Activated naive CD8-positive, alpha-beta T cell treated with anti-CD3 and anti-CD28 coated beads for 36 hours (primary cell): ENCODE measurements at regions not wholly inside any gene's neighbourhood (a gene's known extent, or its start where the extent isn't known, plus 50 kb on each side); places are given as distances from the start of the nearest gene placed in this dataset.

Source experiments
- DNase-seq: peaks from one replicate; pipeline ENCODE4 v3.0.0; 2021
- H3K27ac Mint-ChIP-seq: one replicate; pipeline ENCODE4 v1.8.0; 2022; ENCODE audit warnings: mild to moderate bottlenecking, moderate library complexity, mixed read lengths
- H3K27me3 Mint-ChIP-seq: one replicate; pipeline ENCODE4 v1.8.0; 2022; ENCODE audit warnings: mild to moderate bottlenecking, mixed read lengths
- H3K36me3 Mint-ChIP-seq: one replicate; pipeline ENCODE4 v1.8.0; 2021; ENCODE audit warnings: mild to moderate bottlenecking, mixed read lengths
- H3K4me1 Mint-ChIP-seq: one replicate; pipeline ENCODE4 v1.8.0; 2021; ENCODE audit warnings: mixed read lengths
- H3K4me3 Mint-ChIP-seq: one replicate; pipeline ENCODE4 v1.8.0; 2022; ENCODE audit warnings: mild to moderate bottlenecking, moderate library complexity, mixed read lengths
- H3K9me3 Mint-ChIP-seq: one replicate; pipeline ENCODE4 v1.8.0; 2022; ENCODE audit warnings: mixed read lengths

GRCh38 chr13:82636119-82636518, 1246.2 kb downstream of the SLITRK1 start:
- H3K4me1 Mint-ChIP-seq, result no peaks in the 10 kb centered on the region
- H3K27ac Mint-ChIP-seq, result no peak overlapping the region
- H3K36me3 Mint-ChIP-seq, result no peaks in the 10 kb centered on the region
- H3K27me3 Mint-ChIP-seq, result no peaks in the 10 kb centered on the region
- DNase-seq, result no peak
- no peak overlapping the region for H3K4me3 Mint-ChIP-seq
- peaks cover 3% of the 10 kb centered on the region for H3K9me3 Mint-ChIP-seq

GRCh38 chr13:82634946-82635345, 1247.3 kb downstream of the SLITRK1 start:
- H3K4me3 Mint-ChIP-seq, result no peak overlapping the region
- no peak overlapping the region for H3K27ac Mint-ChIP-seq
- peaks cover 3% of the 10 kb centered on the region for H3K9me3 Mint-ChIP-seq
- H3K36me3 Mint-ChIP-seq, result no peaks in the 10 kb centered on the region
- no peaks in the 10 kb centered on the region for H3K27me3 Mint-ChIP-seq
- no peaks in the 10 kb centered on the region for H3K4me1 Mint-ChIP-seq
- no peak for DNase-seq

DNA sequence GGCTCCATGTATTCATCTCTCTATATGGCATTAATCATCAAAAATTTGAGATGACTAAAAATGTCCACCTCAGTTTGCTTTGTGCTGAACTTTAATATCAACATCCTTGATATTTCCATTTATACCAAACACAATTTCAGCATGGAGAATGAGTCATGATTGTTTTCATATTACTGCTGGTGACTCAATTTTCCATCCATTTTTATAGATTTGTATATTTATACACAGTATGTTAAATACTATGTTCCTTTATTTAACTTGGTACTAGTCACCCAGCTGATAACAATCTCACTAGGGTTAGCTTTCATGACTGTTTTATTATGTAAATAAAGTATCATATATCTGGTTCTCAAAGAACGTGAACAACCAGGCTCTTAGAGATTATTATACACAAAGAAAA, 1255.1 kb downstream of the SLITRK1 start:
- no peak overlapping the region for H3K27ac Mint-ChIP-seq
- H3K4me3 Mint-ChIP-seq, result no peak overlapping the region
- H3K4me1 Mint-ChIP-seq, result no peaks in the 10 kb centered on the region
- no peaks in the 10 kb centered on the region for H3K27me3 Mint-ChIP-seq
- no peaks in the 10 kb centered on the region for H3K36me3 Mint-ChIP-seq
- no peak for DNase-seq
- no peaks in the 10 kb centered on the region for H3K9me3 Mint-ChIP-seq

- no peak overlapping the region for H3K4me3 Mint-ChIP-seq
Observed at GRCh38 chr13:82625717-82626116, 1256.6 kb downstream of the SLITRK1 start.

DNA sequence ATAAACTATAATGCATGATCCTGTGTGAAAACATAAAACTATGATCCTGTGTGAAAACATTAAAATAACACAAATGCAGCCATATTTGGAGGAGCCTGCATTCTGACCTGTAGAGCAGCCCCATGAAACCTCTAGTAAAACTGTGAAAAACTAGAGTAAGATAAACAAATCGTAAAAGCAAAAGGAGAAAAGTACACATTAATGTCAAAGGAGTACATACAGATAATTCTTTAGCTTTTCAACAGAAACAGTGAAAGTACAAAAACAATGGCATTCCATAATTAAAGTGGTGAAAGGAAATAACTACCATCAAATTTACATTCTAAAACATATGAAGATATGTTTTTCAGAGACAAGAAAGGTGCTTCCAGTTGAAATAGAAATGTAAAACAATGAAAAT, 1267.2 kb downstream of the SLITRK1 start:
- H3K4me3 Mint-ChIP-seq, result no peak overlapping the region
- no peak overlapping the region for H3K27ac Mint-ChIP-seq
- H3K36me3 Mint-ChIP-seq, result no peaks in the 10 kb centered on the region
- H3K4me1 Mint-ChIP-seq, result no peaks in the 10 kb centered on the region
- no peak for DNase-seq
- no peaks in the 10 kb centered on the region for H3K9me3 Mint-ChIP-seq
- H3K27me3 Mint-ChIP-seq, result no peaks in the 10 kb centered on the region

More at GRCh38 chr13:82625717-82626116, 1256.6 kb downstream of the SLITRK1 start:
- no peaks in the 10 kb centered on the region for H3K27me3 Mint-ChIP-seq
- H3K4me1 Mint-ChIP-seq, result no peaks in the 10 kb centered on the region
- H3K9me3 Mint-ChIP-seq, result no peaks in the 10 kb centered on the region
- H3K27ac Mint-ChIP-seq, result no peak overlapping the region
- no peaks in the 10 kb centered on the region for H3K36me3 Mint-ChIP-seq
- DNase-seq, result no peak

DNA sequence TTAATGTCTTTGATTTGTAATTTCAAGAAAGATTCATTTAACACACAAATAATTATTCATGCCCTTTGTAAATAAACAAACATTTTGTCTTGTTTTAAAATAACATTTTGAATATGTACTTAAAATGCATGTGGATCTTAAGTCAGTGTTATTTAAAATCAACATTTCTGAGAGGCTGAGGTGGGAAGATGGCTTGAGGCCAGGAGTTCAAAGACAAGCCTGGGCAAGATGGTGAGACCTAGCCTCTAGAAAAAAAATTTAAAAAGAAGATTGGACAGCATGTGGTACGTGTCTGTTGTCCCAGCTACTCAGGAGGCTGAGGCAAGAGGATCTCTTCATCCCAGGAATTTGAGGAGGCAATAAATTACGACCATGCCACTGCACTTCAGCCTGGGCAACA, 1268.2 kb downstream of the SLITRK1 start:
- no peak overlapping the region for H3K4me3 Mint-ChIP-seq
- H3K4me1 Mint-ChIP-seq, result no peaks in the 10 kb centered on the region

DNA sequence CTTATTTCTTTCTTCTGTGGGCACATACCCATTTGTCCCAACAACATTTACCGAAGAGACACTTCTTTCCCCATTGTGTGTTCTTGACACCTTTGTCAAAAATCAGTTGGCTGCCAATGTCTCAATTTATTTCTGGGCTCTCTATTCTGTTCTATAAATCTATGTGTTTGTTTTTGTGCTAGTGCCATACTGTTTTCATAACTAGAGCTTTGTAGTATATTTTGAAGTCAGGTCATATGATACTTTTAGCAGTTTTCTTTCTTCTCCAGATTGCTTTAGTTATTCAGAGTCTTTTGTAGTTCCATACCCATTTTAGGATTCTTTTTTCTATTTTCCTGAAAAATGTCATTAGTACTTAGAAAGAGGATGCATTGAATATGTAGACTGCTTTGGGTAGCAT, 1276.3 kb downstream of the SLITRK1 start:
- Mint-ChIP-seq H3K36me3 (no peaks in the 10 kb centered on the region), H3K9me3 (peaks cover 9% of the 10 kb centered on the region), H3K27me3 (no peaks in the 10 kb centered on the region), H3K27ac (no peak overlapping the region), H3K4me3 (no peak overlapping the region), H3K4me1 (no peaks in the 10 kb centered on the region)
- no peak for DNase-seq

More for the DNA sequence above, 1268.2 kb downstream of the SLITRK1 start:
- Mint-ChIP-seq H3K36me3 (no peaks in the 10 kb centered on the region), H3K27ac (no peak overlapping the region), H3K27me3 (no peaks in the 10 kb centered on the region), H3K9me3 (no peaks in the 10 kb centered on the region)
- no peak for DNase-seq

GRCh38 chr13:82597747-82598146, 1284.5 kb downstream of the SLITRK1 start:
- Mint-ChIP-seq H3K9me3 (peaks cover 14% of the 10 kb centered on the region), H3K27me3 (no peaks in the 10 kb centered on the region), H3K27ac (no peak overlapping the region), H3K4me3 (no peak overlapping the region), H3K4me1 (no peaks in the 10 kb centered on the region), H3K36me3 (no peaks in the 10 kb centered on the region)
- no peak for DNase-seq

GRCh38 chr13:82593239-82593638, 1289.0 kb downstream of the SLITRK1 start:
- Mint-ChIP-seq H3K27me3 (no peaks in the 10 kb centered on the region), H3K27ac (no peak overlapping the region), H3K9me3 (peaks cover 17% of the 10 kb centered on the region), H3K4me1 (no peaks in the 10 kb centered on the region), H3K4me3 (no peak overlapping the region), H3K36me3 (no peaks in the 10 kb centered on the region)
- no peak for DNase-seq

GRCh38 chr13:82571653-82572052, 1310.6 kb downstream of the SLITRK1 start:
- H3K27me3 Mint-ChIP-seq, result no peaks in the 10 kb centered on the region

DNA sequence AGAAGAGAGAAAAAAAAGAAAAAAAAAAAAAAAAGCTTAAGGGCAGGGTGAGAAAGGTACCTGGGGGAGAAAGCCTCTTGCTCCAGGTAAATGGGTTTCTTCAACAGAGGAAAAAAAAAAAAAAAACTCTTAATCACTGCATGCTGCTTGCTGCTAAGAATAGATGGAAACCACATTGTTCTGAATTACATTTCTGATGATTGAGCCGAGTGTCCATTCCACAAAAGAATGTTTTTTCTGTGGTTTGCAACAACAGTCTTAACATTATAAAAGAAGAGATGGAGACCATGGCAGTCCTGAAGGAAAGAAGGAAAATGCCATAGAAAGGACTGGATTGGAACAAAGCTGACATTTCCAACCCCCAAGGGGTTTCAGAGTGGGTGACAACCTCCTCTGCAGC, 1312.7 kb downstream of the SLITRK1 start:
- Mint-ChIP-seq H3K27me3 (no peaks in the 10 kb centered on the region), H3K4me1 (no peaks in the 10 kb centered on the region), H3K9me3 (no peaks in the 10 kb centered on the region), H3K27ac (no peak overlapping the region), H3K36me3 (no peaks in the 10 kb centered on the region), H3K4me3 (no peak overlapping the region)
- no peak for DNase-seq

More at GRCh38 chr13:82571653-82572052, 1310.6 kb downstream of the SLITRK1 start:
- peaks cover 2% of the 10 kb centered on the region for H3K9me3 Mint-ChIP-seq
- H3K36me3 Mint-ChIP-seq, result no peaks in the 10 kb centered on the region
- no peak for DNase-seq
- H3K4me1 Mint-ChIP-seq, result no peaks in the 10 kb centered on the region
- no peak overlapping the region for H3K4me3 Mint-ChIP-seq
- H3K27ac Mint-ChIP-seq, result no peak overlapping the region

DNA sequence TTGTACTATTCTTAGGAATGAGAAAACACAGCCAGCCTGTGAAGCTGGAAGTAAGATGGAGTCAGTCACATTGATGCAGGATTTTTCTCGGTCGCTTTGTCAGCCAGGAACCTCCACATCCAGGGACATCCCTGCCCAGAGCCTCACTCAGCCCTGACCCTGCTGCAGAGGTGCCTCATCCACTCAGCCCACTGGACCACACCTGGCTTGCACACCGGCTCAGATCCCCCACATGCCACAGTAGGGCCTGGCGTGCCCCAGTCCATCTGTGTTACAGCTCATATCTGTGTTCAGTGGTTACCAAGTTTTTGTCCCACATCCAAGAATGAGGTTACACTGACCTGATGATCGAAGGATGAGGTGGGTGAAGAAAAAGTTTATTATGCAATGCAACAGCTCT, 1315.4 kb downstream of the SLITRK1 start:
- DNase-seq, result no peak
- no peaks in the 10 kb centered on the region for H3K4me1 Mint-ChIP-seq
- H3K4me3 Mint-ChIP-seq, result no peak overlapping the region
- H3K9me3 Mint-ChIP-seq, result no peaks in the 10 kb centered on the region
- no peaks in the 10 kb centered on the region for H3K36me3 Mint-ChIP-seq
- H3K27me3 Mint-ChIP-seq, result no peaks in the 10 kb centered on the region
- H3K27ac Mint-ChIP-seq, result no peak overlapping the region

- H3K4me3 Mint-ChIP-seq, result no peak overlapping the region
- H3K36me3 Mint-ChIP-seq, result no peaks in the 10 kb centered on the region
- H3K27ac Mint-ChIP-seq, result no peak overlapping the region
- no peaks in the 10 kb centered on the region for H3K9me3 Mint-ChIP-seq
- DNase-seq, result no peak
- no peaks in the 10 kb centered on the region for H3K27me3 Mint-ChIP-seq
- no peaks in the 10 kb centered on the region for H3K4me1 Mint-ChIP-seq
Observed at GRCh38 chr13:82565201-82565600, 1317.1 kb downstream of the SLITRK1 start.

GRCh38 chr13:82560889-82561288, 1321.4 kb downstream of the SLITRK1 start:
- Mint-ChIP-seq H3K9me3 (peaks cover 3% of the 10 kb centered on the region), H3K4me1 (no peaks in the 10 kb centered on the region), H3K27ac (no peak overlapping the region), H3K27me3 (no peaks in the 10 kb centered on the region), H3K4me3 (no peak overlapping the region), H3K36me3 (no peaks in the 10 kb centered on the region)
- DNase-seq, result no peak

- H3K4me3 Mint-ChIP-seq, result no peak overlapping the region
- no peaks in the 10 kb centered on the region for H3K36me3 Mint-ChIP-seq
- no peak overlapping the region for H3K27ac Mint-ChIP-seq
- no peak for DNase-seq
- no peaks in the 10 kb centered on the region for H3K4me1 Mint-ChIP-seq
- H3K27me3 Mint-ChIP-seq, result no peaks in the 10 kb centered on the region
- H3K9me3 Mint-ChIP-seq, result peaks cover 5% of the 10 kb centered on the region
Observed at GRCh38 chr13:82522872-82523271, 1359.4 kb downstream of the SLITRK1 start.

DNA sequence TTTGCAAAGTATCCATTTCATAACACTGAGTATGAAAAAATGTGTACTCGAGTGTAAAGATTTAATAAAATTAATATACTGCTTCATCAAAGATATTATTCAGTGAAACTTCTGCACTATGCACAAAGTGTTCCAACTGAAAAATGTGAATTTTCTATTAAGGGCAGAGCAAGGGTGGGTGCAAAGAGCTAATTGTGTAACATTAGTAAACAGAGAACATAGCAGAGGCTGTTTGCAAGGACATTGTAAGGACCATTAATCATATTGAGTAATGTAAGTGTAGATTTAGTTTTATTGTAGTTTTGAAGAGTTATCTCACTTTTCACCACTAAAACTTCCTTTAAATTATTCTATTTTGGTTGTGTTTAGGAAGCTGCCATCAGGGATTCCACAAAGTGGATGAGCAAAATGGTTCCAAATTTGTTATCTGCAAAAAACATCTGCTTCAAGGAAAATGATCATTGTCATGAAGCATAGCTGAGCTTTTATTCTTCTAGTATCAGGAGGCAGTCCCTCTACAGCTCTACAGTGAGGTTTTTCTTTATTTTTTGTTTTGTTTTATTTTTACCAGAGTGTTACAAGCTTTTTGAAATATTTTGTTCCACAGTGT, 1375.4 kb downstream of the SLITRK1 start:
- Mint-ChIP-seq H3K27ac (no peak overlapping the region), H3K27me3 (no peaks in the 10 kb centered on the region), H3K36me3 (no peaks in the 10 kb centered on the region), H3K4me3 (no peak overlapping the region), H3K4me1 (no peaks in the 10 kb centered on the region), H3K9me3 (peaks cover 3% of the 10 kb centered on the region)
- no peak for DNase-seq
